HFF-Myc (cell line): ENCODE measurements at regions not wholly inside any gene's neighbourhood (a gene's known extent, or its start where the extent isn't known, plus 50 kb on each side); places are given as distances from the start of the nearest gene placed in this dataset.

Experiments used
- DNase-seq: peaks from one replicate; pipeline ENCODE4 v3.0.0-alpha.2; 2011; ENCODE audit warnings: low read depth; ENCODE audit errors: extremely low read depth
- H3K4me3 ChIP-seq: replicated peaks from 2 replicates; pipeline ENCODE4 v1.5.1; 2011; ENCODE audit warnings: low read depth, mild to moderate bottlenecking, control low read depth, low read length
- TF ChIP-seq, protein P1 (sequence below): IDR thresholded peaks from 2 replicates; pipeline ENCODE4 v1.5.1; 2012; ENCODE audit warnings: mild to moderate bottlenecking, low read depth, low read length, control low read depth; ENCODE audit errors: missing control alignments

DNA sequence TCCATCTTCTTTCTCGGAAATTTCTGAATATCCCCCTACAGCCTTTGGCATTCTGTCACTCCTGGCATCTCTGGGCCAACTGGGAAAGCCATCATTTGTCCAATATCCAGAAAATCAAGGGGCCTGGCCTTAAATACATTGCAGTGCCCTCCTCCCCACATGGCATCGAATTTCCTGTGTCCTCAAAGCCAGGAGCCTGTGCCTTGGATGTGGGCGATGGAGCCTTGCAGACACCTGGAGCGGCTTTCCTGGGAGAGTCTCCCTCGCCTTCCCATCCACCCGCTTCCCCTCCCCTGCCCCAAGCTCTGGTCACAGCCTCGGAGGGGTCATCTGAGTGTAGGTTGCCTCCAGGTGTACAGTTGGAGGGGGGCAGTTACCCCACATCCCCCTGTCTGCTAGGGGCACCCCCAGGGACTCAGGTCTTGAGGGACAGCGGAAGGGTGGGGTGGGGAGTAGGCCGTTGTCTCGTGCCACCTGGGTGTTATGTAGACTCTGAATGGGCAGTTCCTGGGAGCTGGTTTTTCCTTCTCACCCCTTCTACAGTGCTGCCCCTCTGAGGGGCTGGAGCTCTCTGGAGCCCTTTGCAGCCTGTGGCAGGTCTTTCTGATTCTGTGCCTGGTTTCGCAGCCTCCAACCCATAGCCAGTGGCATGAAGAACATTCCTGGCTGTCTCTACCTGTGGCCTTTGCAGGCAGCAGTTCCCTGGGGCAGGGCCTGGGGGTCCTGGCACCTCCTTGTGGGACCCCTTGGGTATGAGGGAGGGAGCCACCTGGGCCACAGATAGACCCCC is 239.8 kb downstream of the SEC14L1 start:
- DNase-seq: no peak
- TF ChIP-seq, protein P1, sequence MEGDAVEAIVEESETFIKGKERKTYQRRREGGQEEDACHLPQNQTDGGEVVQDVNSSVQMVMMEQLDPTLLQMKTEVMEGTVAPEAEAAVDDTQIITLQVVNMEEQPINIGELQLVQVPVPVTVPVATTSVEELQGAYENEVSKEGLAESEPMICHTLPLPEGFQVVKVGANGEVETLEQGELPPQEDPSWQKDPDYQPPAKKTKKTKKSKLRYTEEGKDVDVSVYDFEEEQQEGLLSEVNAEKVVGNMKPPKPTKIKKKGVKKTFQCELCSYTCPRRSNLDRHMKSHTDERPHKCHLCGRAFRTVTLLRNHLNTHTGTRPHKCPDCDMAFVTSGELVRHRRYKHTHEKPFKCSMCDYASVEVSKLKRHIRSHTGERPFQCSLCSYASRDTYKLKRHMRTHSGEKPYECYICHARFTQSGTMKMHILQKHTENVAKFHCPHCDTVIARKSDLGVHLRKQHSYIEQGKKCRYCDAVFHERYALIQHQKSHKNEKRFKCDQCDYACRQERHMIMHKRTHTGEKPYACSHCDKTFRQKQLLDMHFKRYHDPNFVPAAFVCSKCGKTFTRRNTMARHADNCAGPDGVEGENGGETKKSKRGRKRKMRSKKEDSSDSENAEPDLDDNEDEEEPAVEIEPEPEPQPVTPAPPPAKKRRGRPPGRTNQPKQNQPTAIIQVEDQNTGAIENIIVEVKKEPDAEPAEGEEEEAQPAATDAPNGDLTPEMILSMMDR: no peak
- no peak overlapping the region for H3K4me3 ChIP-seq

DNA sequence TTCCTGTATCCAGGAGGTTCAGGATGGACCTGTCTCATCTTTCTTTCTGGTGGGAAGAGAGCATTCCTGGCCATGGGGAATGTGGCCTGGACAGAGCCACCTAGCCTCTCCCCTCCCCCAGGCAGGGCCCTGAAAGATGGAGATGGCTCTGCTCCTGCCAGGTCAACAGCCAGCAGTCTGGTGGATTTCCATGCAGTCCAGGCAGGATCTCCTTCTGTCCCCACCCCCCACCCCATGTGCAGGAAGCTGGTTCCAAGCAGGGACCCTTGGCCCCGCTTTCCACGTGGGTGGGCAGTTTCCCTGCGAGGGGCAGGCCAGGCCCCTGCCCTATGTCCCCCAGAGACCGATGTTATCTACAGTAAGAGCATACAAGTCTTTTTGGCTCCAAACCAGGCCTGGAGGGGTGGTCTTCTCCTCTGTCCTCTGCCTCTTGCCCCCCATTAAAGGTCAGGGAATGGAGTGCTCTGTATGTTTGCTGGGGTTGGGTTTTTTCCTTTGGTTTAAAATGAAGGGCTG is 240.5 kb downstream of the SEC14L1 start:
- DNase-seq: no peak
- TF ChIP-seq, protein P1: no peak
- H3K4me3 ChIP-seq: no peak overlapping the region

DNA sequence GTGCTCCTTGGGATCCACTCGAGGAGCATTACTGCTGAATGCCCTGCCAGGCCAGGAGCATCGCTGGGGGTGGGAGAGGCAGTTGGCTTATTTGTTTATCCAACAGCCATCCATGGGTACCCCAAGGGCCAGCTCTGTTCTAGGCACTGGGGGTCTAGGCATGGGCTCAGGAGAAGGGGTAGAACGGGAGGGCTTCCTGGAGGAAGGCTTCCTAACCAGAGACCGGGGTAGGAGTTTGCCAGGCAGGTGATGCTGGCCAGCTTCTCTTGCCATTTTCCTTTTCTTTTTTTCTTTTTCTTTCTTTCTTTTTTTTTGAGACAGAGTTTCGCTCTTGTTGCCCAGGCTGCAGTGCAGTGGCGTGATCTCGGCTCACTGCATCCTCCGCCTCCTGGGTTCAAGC is 241.0 kb downstream of the SEC14L1 start:
- TF ChIP-seq, protein P1: no peak
- DNase-seq: no peak
- no peak overlapping the region for H3K4me3 ChIP-seq

DNA sequence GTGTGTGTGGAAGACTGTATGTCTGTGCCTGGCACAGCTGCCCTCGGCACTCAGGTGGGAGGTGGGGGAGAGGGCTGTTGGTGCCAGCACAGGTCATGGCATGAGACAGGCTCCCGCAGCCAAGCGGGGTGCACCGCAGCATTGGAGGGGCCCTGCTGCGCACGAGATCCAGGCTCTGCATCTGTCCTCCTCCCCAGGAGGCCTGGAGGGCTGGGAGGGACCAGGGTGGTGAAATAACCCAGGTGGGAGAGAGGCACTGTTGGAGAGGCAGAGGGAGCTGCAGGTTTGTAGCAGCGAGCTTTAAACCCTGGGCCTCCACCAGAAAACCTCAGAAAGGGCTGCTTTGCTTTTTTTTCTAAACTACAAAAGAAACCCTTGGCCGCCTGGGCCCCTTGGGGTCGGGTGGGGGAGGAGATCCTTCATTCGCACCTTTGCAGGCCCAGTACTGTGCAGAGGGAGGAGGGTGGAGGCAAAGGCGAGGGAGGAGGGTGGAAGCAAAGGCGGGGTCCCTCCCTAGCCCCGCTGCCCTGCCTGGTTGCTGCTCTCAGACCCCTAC is 241.7 kb downstream of the SEC14L1 start:
- DNase-seq: no peak
- TF ChIP-seq, protein P1: no peak
- H3K4me3 ChIP-seq: no peak overlapping the region

- no peak overlapping the region for H3K4me3 ChIP-seq
- no peak for DNase-seq
- TF ChIP-seq, protein P1: no peak
Measured at GRCh38 chr17:77382966-77383612, 242.3 kb downstream of the SEC14L1 start.

DNA sequence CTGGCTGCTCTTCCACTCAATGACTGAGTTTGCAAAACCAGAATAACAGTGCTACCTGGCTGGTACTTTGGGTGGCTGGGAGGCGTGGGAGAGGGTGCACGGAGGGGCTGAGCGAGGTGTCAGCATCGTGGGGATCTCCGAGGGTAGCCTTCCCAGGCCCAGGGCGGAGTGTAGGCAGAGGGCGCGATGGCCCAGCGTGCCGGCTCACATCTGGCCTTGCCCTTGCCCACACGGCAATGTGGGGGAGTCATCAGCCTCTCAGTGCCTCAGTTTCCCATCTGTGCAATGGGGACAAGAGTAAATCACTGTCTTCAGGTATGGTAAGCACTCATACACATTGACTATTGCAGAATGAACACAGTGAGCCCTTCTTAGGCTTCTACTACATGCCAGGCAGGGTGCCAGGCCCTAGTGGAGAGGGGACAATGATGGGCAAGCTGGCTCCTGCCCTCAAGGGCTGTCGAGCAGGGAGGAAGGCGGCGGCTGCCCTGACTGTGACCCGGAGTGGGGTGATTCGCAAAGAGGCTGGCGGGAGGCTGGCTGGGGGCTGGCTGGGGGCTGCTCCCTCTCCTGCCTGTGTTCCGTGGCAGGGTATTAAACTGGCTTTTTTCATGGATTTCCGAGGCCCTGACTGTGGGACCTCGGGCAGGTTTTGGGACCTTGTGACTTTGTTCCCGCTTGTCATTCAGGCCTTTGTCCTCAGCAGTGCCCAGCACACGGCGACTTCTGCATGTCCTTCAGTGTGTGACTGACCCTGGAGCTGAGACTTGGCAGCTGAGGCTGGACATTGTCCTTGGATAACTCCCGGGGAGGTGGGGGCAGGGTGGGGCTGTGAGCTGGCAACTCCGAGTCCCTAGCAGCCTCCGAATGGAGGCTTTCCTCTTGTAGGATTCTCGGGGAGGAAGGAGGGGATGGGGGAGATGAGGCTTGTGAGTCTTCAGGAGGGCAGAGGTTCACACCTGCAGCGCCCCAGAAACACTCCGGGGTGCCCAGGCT is 243.1 kb downstream of the SEC14L1 start:
- no peak for DNase-seq
- TF ChIP-seq, protein P1: no peak
- no peak overlapping the region for H3K4me3 ChIP-seq
